IMR-90 (cell line): ENCODE measurements at regions not wholly inside any gene's neighbourhood (a gene's known extent, or its start where the extent isn't known, plus 50 kb on each side); places are given as distances from the start of the nearest gene placed in this dataset.

Source experiments
- ATAC-seq: fragments of 200-7000 bp; cut with Tn5 transposase; 2 replicates; pipeline ENCODE4 v1.9.1; 2020; ENCODE audit warnings: low read depth, mild to moderate bottlenecking, moderate library complexity
- BruUV-seq: library from RNA; stranded (reverse); fragments of 400-500 nt; replicated peaks from 2 replicates; lab custom pipeline; 2021; lab: Mats Ljungman, UMichigan
- CTCF ChIA-PET: fragments of 300-600 bp; formaldehyde crosslinking; extraction: SDS; loops from one replicate; lab custom pipeline; 2021; ENCODE audit warnings: antibody characterized with exemption; lab: Yijun Ruan, JAX
- POLR2A ChIA-PET: fragments of 300-600 bp; sonication (Branson Sonifier 250); formaldehyde crosslinking; loops from one replicate; lab custom pipeline; 2022; ENCODE audit warnings: antibody characterized with exemption; ENCODE audit not compliant: unreplicated experiment; lab: Charles Lee
- DNase-seq: peaks from one replicate; pipeline ENCODE4 v3.0.0; 2013
- H2AFZ ChIP-seq: replicated peaks from 2 replicates; pipeline ENCODE3; 2013; ENCODE audit warnings: low read length, mild to moderate bottlenecking; ENCODE audit not compliant: poor library complexity
- H2AK5ac ChIP-seq: 2 replicates; pipeline ENCODE4 v1.6.1; 2013; ENCODE audit warnings: low read depth, low read length, inconsistent platforms
- H2AK9ac ChIP-seq: replicated peaks from 2 replicates; pipeline ENCODE3; 2013; ENCODE audit warnings: mild to moderate bottlenecking, low read depth, low read length, moderate library complexity; ENCODE audit not compliant: poor library complexity
- H2BK120ac ChIP-seq: 2 replicates; pipeline ENCODE4 v1.6.1; 2013; ENCODE audit warnings: low read depth, low read length, inconsistent platforms
- H2BK15ac ChIP-seq: 3 replicates; pipeline ENCODE4 v1.6.1; 2013; ENCODE audit warnings: low read depth, low read length, inconsistent platforms
- H2BK20ac ChIP-seq: 2 replicates; pipeline ENCODE4 v1.6.1; 2013; ENCODE audit warnings: low read depth, mild to moderate bottlenecking, inconsistent platforms, low read length, moderate library complexity
- H2BK5ac ChIP-seq: 2 replicates; pipeline ENCODE4 v1.6.1; 2013; ENCODE audit warnings: mild to moderate bottlenecking, low read depth, low read length, inconsistent platforms; ENCODE audit not compliant: poor library complexity, severe bottlenecking
- H3K14ac ChIP-seq: replicated peaks from 2 replicates; pipeline ENCODE4 v1.6.1; 2013; ENCODE audit warnings: low read depth, low read length, inconsistent platforms
- H3K18ac ChIP-seq: 2 replicates; pipeline ENCODE4 v1.6.1; 2013; ENCODE audit warnings: low read depth, low read length, control low read depth
- H3K23ac ChIP-seq: 2 replicates; pipeline ENCODE4 v1.6.1; 2013; ENCODE audit warnings: low read depth, low read length, inconsistent platforms
- H3K27ac ChIP-seq: 2 replicates; pipeline ENCODE4 v1.5.1; 2013; ENCODE audit warnings: mild to moderate bottlenecking, control low read depth, low read length; ENCODE audit not compliant: insufficient read depth
- H3K27me3 ChIP-seq: 2 replicates; pipeline ENCODE4 v1.6.1; 2013; ENCODE audit warnings: low read length; ENCODE audit not compliant: control insufficient read depth, insufficient read depth
- H3K36me3 ChIP-seq: 2 replicates; pipeline ENCODE4 v1.6.1; 2013; ENCODE audit warnings: low read length, mixed read lengths; ENCODE audit not compliant: control insufficient read depth, insufficient read depth
- H3K4ac ChIP-seq: 2 replicates; pipeline ENCODE4 v1.6.1; 2013; ENCODE audit warnings: low read depth, low read length, inconsistent platforms
- H3K4me1 ChIP-seq: 2 replicates; pipeline ENCODE4 v1.6.1; 2013; ENCODE audit warnings: low read length, mixed read lengths; ENCODE audit not compliant: control insufficient read depth, insufficient read depth
- H3K4me2 ChIP-seq: 2 replicates; pipeline ENCODE4 v1.6.1; 2013; ENCODE audit warnings: low read depth, mild to moderate bottlenecking, control low read depth, low read length, moderate library complexity
- H3K4me3 ChIP-seq: 2 replicates; pipeline ENCODE4 v1.5.1; 2013; ENCODE audit warnings: low read depth, mild to moderate bottlenecking, control low read depth, low read length, moderate library complexity; ENCODE audit not compliant: insufficient read depth
- H3K56ac ChIP-seq: 2 replicates; pipeline ENCODE4 v1.6.1; 2013; ENCODE audit warnings: low read length, inconsistent platforms; ENCODE audit not compliant: insufficient read depth; ENCODE audit errors: extremely low read depth
- H3K79me1 ChIP-seq, 2 experiments: 2 replicates each; pipeline ENCODE4 v1.6.1; 2013; ENCODE audit warnings: low read length in 2 of 2, inconsistent platforms in 1 of 2, low read depth in 1 of 2
- H3K9ac ChIP-seq: 2 replicates; pipeline ENCODE4 v1.6.1; 2013; ENCODE audit warnings: low read depth, low read length, control low read depth
- H3K9me1 ChIP-seq: 2 replicates; pipeline ENCODE4 v1.6.1; 2013; ENCODE audit warnings: low read length, inconsistent platforms; ENCODE audit not compliant: insufficient read depth
- H3K9me3 ChIP-seq: 2 replicates; pipeline ENCODE4 v1.6.1; 2013; ENCODE audit warnings: low read length; ENCODE audit not compliant: control insufficient read depth, insufficient read depth
- H4K20me1 ChIP-seq: 2 replicates; pipeline ENCODE4 v1.6.1; 2013; ENCODE audit warnings: low read length, inconsistent platforms; ENCODE audit not compliant: insufficient read depth
- H4K5ac ChIP-seq: 2 replicates; pipeline ENCODE4 v1.6.1; 2013; ENCODE audit warnings: mild to moderate bottlenecking, low read depth, low read length, control low read depth
- H4K8ac ChIP-seq, 2 experiments: 2 replicates each; pipeline ENCODE4 v1.6.1; 2013; ENCODE audit warnings: low read depth in 2 of 2, low read length in 2 of 2, control low read depth in 1 of 2, inconsistent platforms in 1 of 2
- H4K91ac ChIP-seq: 2 replicates; pipeline ENCODE4 v1.6.1; 2013; ENCODE audit warnings: low read depth, low read length, inconsistent platforms; ENCODE audit not compliant: insufficient read depth
- BHLHE40 ChIP-seq: fragments of 150-350 bp; IDR thresholded peaks from 2 replicates; pipeline ENCODE4 v1.6.1; 2016; ENCODE audit warnings: mild to moderate bottlenecking, low read depth, low read length
- CEBPB ChIP-seq: IDR thresholded peaks from 2 replicates; pipeline ENCODE4 v1.6.1; 2012; ENCODE audit warnings: low read depth, low read length, improper control_type of control experiment
- CHD1 ChIP-seq: IDR thresholded peaks from 2 replicates; pipeline ENCODE4 v1.6.1; 2012; ENCODE audit warnings: low read depth, low read length, improper control_type of control experiment
- CTCF ChIP-seq: conservative IDR thresholded peaks from 2 replicates; pipeline ENCODE4 v1.5.1; 2012; ENCODE audit warnings: mild to moderate bottlenecking, low read depth, low read length, improper control_type of control experiment
- MAFK ChIP-seq: IDR thresholded peaks from 2 replicates; pipeline ENCODE4 v1.6.1; 2012; ENCODE audit warnings: low read depth, low read length, improper control_type of control experiment
- POLR2A ChIP-seq: IDR thresholded peaks from 2 replicates; pipeline ENCODE4 v1.6.1; 2012; ENCODE audit warnings: mild to moderate bottlenecking, low read depth, low read length
- RAD21 ChIP-seq: IDR thresholded peaks from 2 replicates; pipeline ENCODE4 v1.6.1; 2012; ENCODE audit warnings: low read length, improper control_type of control experiment
- RFX5 ChIP-seq: IDR thresholded peaks from 2 replicates; pipeline ENCODE4 v1.8.0; 2012; ENCODE audit warnings: low read depth, mild to moderate bottlenecking, low read length, moderate library complexity
- USF2 ChIP-seq: fragments of 150-350 bp; IDR thresholded peaks from 2 replicates; pipeline ENCODE4 v1.6.1; 2017; ENCODE audit warnings: mild to moderate bottlenecking, antibody characterized with exemption, low read length, low read depth
- WGBS, 2 experiments: methylation state at CpG; one replicate each; pipeline versions ENCODE4 v1.1.5 to v1.1.7; 2013; ENCODE audit warnings: missing lambda C conversion rate in 2 of 2; ENCODE audit not compliant: insufficient read length in 1 of 2; ENCODE audit errors: extremely low coverage in 2 of 2; 5-methylcytosine and 5-hydroxymethylcytosine counted together
- dilution Hi-C: fragments of 300-500 bp; cut with HindIII; formaldehyde crosslinking; loops from one replicate; pipeline ENCODE4 v1.14.3; 2018; ENCODE audit warnings: low sequenced_read_pairs; ENCODE audit not compliant: unreplicated experiment
- in situ Hi-C: fragments of 300-500 bp; cut with MboI; formaldehyde crosslinking; loops from 3 replicates; pipeline ENCODE4 v1.14.3; 2019; ENCODE audit warnings: low sequenced_read_pairs, inconsistent platforms, mixed read lengths
- intact Hi-C: fragments of 100-400 bp; cut with micrococcal nuclease; formaldehyde crosslinking; loops from 2 replicates; pipeline ENCODE4 v1.10.0; 2022

- Histone ChIP-seq H3K4ac (no peak overlapping the region), H3K9me1 (no peaks in the 10 kb centered on the region), H2AK5ac (no peak overlapping the region), H2AK9ac (no peak overlapping the region), H2BK15ac (no peak overlapping the region), H4K91ac (no peak overlapping the region), H3K79me1 (no peaks in the 10 kb centered on the region), H3K14ac (no peak overlapping the region), H3K4me2 (no peak overlapping the region), H2BK20ac (no peak overlapping the region), H3K27ac (no peak overlapping the region), H3K56ac (no peak overlapping the region), H3K36me3 (no peaks in the 10 kb centered on the region), H3K23ac (no peak overlapping the region), H2AFZ (no peak overlapping the region), H2BK5ac (no peak overlapping the region), H4K5ac (no peak overlapping the region), H4K20me1 (no peaks in the 10 kb centered on the region), H3K4me1 (no peaks in the 10 kb centered on the region), H2BK120ac (no peak overlapping the region), H4K8ac (no peak overlapping the region), H3K9ac (no peak overlapping the region), H3K9me3 (no peaks in the 10 kb centered on the region), H3K27me3 (no peaks in the 10 kb centered on the region; the same call in 1 of the 2 replicates), H3K18ac (no peak overlapping the region), H3K4me3 (no peak overlapping the region)
- DNase-seq (no peak), ATAC-seq (no peak)
- ChIA-PET POLR2A (no interaction called here), CTCF (no interaction called here)
- intact Hi-C loops, result no loop called here
- WGBS, 2 experiments, result no CpG with 5 or more reads among the region's 4 CpGs
- dilution Hi-C loops, result no loop called here
- no TSS peak for BruUV-seq
- in situ Hi-C loops, result no loop called here
- TF ChIP-seq BHLHE40, result no peak
- TF ChIP-seq POLR2A, result no peak
- no peak for TF ChIP-seq RAD21
- TF ChIP-seq USF2, result no peak
- no peak for TF ChIP-seq CTCF
- TF ChIP-seq RFX5, result no peak
- no peak for TF ChIP-seq CHD1
- no peak for TF ChIP-seq CEBPB
- no peak for TF ChIP-seq MAFK
Observed at GRCh38 chr1:29786195-29786594, 549.9 kb downstream of the PTPRU start.
